IPS-18c (cell line): ENCODE measurements at regions not wholly inside any gene's neighbourhood (a gene's known extent, or its start where the extent isn't known, plus 50 kb on each side); places are given as distances from the start of the nearest gene placed in this dataset.

ENCODE experiments used
- H3K4me3 ChIP-seq: 2 replicates; pipeline ENCODE4 v1.7.0; 2013; ENCODE audit warnings: low read depth, mild to moderate bottlenecking, low read length, moderate library complexity; ENCODE audit not compliant: insufficient read depth
- H3K9me3 ChIP-seq: one replicate; pipeline ENCODE4 v1.6.1; 2013; ENCODE audit warnings: mild to moderate bottlenecking, low read length, moderate library complexity; ENCODE audit not compliant: control insufficient read depth, insufficient read depth

- Histone ChIP-seq H3K4me3 (no peak overlapping the region), H3K9me3 (no peaks in the 10 kb centered on the region)
Measured at GRCh38 chr2:195414537-195415100, 242.4 kb upstream of the SLC39A10 start.

GRCh38 chr2:195413944-195414343 lies 243.1 kb upstream of the SLC39A10 start:
- H3K4me3 ChIP-seq: no peak overlapping the region
- H3K9me3 ChIP-seq: no peaks in the 10 kb centered on the region

- H3K4me3 ChIP-seq: no peak overlapping the region
- H3K9me3 ChIP-seq: no peaks in the 10 kb centered on the region
Measured at GRCh38 chr2:195413422-195413821, 243.6 kb upstream of the SLC39A10 start.

GRCh38 chr2:195411219-195411687 lies 245.8 kb upstream of the SLC39A10 start:
- H3K4me3 ChIP-seq: no peak overlapping the region
- no peaks in the 10 kb centered on the region for H3K9me3 ChIP-seq

- no peak overlapping the region for H3K4me3 ChIP-seq
- H3K9me3 ChIP-seq: no peaks in the 10 kb centered on the region
Measured at GRCh38 chr2:195410074-195410671, 246.9 kb upstream of the SLC39A10 start.

- Histone ChIP-seq H3K9me3 (no peaks in the 10 kb centered on the region), H3K4me3 (no peak overlapping the region)
Measured at GRCh38 chr2:195408811-195409210, 248.2 kb upstream of the SLC39A10 start.

- Histone ChIP-seq H3K4me3 (no peak overlapping the region), H3K9me3 (no peaks in the 10 kb centered on the region)
Measured at GRCh38 chr2:195408196-195408595, 248.8 kb upstream of the SLC39A10 start.

GRCh38 chr2:195407783-195408182 lies 249.2 kb upstream of the SLC39A10 start:
- no peaks in the 10 kb centered on the region for H3K9me3 ChIP-seq
- H3K4me3 ChIP-seq: no peak overlapping the region

- Histone ChIP-seq H3K4me3 (no peak overlapping the region), H3K9me3 (no peaks in the 10 kb centered on the region)
Measured at GRCh38 chr2:195406886-195407603, 250.0 kb upstream of the SLC39A10 start.

- H3K4me3 ChIP-seq: no peak overlapping the region
- H3K9me3 ChIP-seq: no peaks in the 10 kb centered on the region
Measured at GRCh38 chr2:195404651-195405050, 252.4 kb upstream of the SLC39A10 start.

- no peaks in the 10 kb centered on the region for H3K9me3 ChIP-seq
- H3K4me3 ChIP-seq: no peak overlapping the region
Measured at GRCh38 chr2:195396479-195396878, 260.5 kb upstream of the SLC39A10 start.

- Histone ChIP-seq H3K9me3 (no peaks in the 10 kb centered on the region), H3K4me3 (no peak overlapping the region)
Measured at GRCh38 chr2:195395362-195395761, 261.7 kb upstream of the SLC39A10 start.

GRCh38 chr2:195392446-195393336 lies 264.3 kb upstream of the SLC39A10 start:
- Histone ChIP-seq H3K9me3 (no peaks in the 10 kb centered on the region), H3K4me3 (no peak overlapping the region)

GRCh38 chr2:195390686-195391321 lies 266.2 kb upstream of the SLC39A10 start:
- no peak overlapping the region for H3K4me3 ChIP-seq

GRCh38 chr2:195388028-195388427 lies 269.0 kb upstream of the SLC39A10 start:
- Histone ChIP-seq H3K4me3 (no peak overlapping the region), H3K9me3 (no peaks in the 10 kb centered on the region)

More at GRCh38 chr2:195390686-195391321, 266.2 kb upstream of the SLC39A10 start:
- H3K9me3 ChIP-seq: no peaks in the 10 kb centered on the region

GRCh38 chr2:195382186-195382585 lies 274.8 kb upstream of the SLC39A10 start:
- Histone ChIP-seq H3K4me3 (no peak overlapping the region), H3K9me3 (no peaks in the 10 kb centered on the region)
